HT1080 (cell line): ENCODE measurements at regions not wholly inside any gene's neighbourhood (a gene's known extent, or its start where the extent isn't known, plus 50 kb on each side); places are given as distances from the start of the nearest gene placed in this dataset.

Experiments
- DNase-seq: peaks from one replicate; pipeline ENCODE4 v3.0.0-alpha.2; 2015; ENCODE audit warnings: low read depth

- DNase-seq = peak; percentile 72
These were observed 371.5 kb upstream of the GOLIM4 start for GRCh38 chr3:168467115-168467714.

GRCh38 chr3:168461793-168462192, 366.1 kb upstream of the GOLIM4 start:
- DNase-seq = no peak

GRCh38 chr3:168459226-168459784, 363.6 kb upstream of the GOLIM4 start:
- DNase-seq = no peak

- DNase-seq = no peak
These were observed 362.3 kb upstream of the GOLIM4 start for GRCh38 chr3:168457954-168458539.

GRCh38 chr3:168455814-168456213, 360.1 kb upstream of the GOLIM4 start:
- no peak for DNase-seq

GRCh38 chr3:168453623-168454022, 357.9 kb upstream of the GOLIM4 start:
- no peak for DNase-seq

GRCh38 chr3:168443965-168444364, 348.2 kb upstream of the GOLIM4 start:
- no peak for DNase-seq

- DNase-seq = no peak
These were observed 346.8 kb upstream of the GOLIM4 start for GRCh38 chr3:168442502-168442901.

- DNase-seq = no peak
These were observed 340.6 kb upstream of the GOLIM4 start for GRCh38 chr3:168436245-168436724.

GRCh38 chr3:168431491-168431890, 335.8 kb upstream of the GOLIM4 start:
- no peak for DNase-seq

GRCh38 chr3:168427835-168428475, 332.2 kb upstream of the GOLIM4 start:
- no peak for DNase-seq

- no peak for DNase-seq
These were observed 331.4 kb upstream of the GOLIM4 start for GRCh38 chr3:168427156-168427555.

GRCh38 chr3:168425936-168426595, 330.3 kb upstream of the GOLIM4 start:
- DNase-seq = peak; percentile 85

- no peak for DNase-seq
These were observed 328.5 kb upstream of the GOLIM4 start for GRCh38 chr3:168424059-168424734.

- DNase-seq = no peak
These were observed 327.1 kb upstream of the GOLIM4 start for GRCh38 chr3:168422843-168423242.

- no peak for DNase-seq
These were observed 323.4 kb upstream of the GOLIM4 start for GRCh38 chr3:168419091-168419490.

GRCh38 chr3:168417016-168417415, 321.3 kb upstream of the GOLIM4 start:
- DNase-seq = no peak

GRCh38 chr3:168416446-168416845, 320.7 kb upstream of the GOLIM4 start:
- no peak for DNase-seq

GRCh38 chr3:168414149-168414548, 318.4 kb upstream of the GOLIM4 start:
- no peak for DNase-seq

- no peak for DNase-seq
These were observed 311.7 kb upstream of the GOLIM4 start for GRCh38 chr3:168407381-168407780.

- DNase-seq = peak; percentile 16
These were observed 309.6 kb upstream of the GOLIM4 start for GRCh38 chr3:168405288-168405687.
